Panc1 (cell line): ENCODE measurements at regions not wholly inside any gene's neighbourhood (a gene's known extent, or its start where the extent isn't known, plus 50 kb on each side); places are given as distances from the start of the nearest gene placed in this dataset.

Experiments used
- POLR2AphosphoS5 ChIP-seq: IDR thresholded peaks from 2 replicates; pipeline ENCODE4 v1.6.1; 2012; ENCODE audit warnings: mild to moderate bottlenecking, low read depth, low read length, moderate library complexity
- SIN3A ChIP-seq: IDR thresholded peaks from 2 replicates; pipeline ENCODE4 v1.6.1; 2012; ENCODE audit warnings: low read depth, mild to moderate bottlenecking, low read length, moderate library complexity, borderline replicate concordance; ENCODE audit not compliant: insufficient read depth
- TCF7L2 ChIP-seq: IDR thresholded peaks from 2 replicates; pipeline ENCODE4 v1.6.1; 2011; ENCODE audit warnings: mild to moderate bottlenecking, low read depth, low read length, inconsistent platforms
- TF ChIP-seq, protein P1 (sequence below): fragments of 450-650 bp; IDR thresholded peaks from 2 replicates; pipeline ENCODE4 v1.5.1; 2017; ENCODE audit warnings: mild to moderate bottlenecking

DNA sequence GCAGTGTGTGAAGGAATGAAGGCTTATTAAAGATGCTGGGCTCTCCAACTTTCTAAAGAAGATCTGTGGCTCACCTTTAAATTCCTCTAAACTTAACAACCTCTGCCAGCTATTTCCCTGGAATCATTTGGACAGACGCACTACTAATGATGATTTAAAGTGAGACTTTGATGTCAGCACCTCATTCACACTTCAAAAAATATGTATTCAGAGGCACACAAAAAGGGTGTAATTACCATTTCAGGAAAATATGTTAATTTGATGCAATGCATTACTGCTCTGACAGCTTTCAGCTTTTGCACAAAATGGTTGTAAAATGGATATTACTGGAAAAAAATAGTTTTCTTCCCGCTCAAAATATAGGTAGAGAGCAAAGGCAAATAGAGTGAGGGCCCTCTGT lies 423.9 kb upstream of the ASIC2 start:
- TF ChIP-seq, protein P1, sequence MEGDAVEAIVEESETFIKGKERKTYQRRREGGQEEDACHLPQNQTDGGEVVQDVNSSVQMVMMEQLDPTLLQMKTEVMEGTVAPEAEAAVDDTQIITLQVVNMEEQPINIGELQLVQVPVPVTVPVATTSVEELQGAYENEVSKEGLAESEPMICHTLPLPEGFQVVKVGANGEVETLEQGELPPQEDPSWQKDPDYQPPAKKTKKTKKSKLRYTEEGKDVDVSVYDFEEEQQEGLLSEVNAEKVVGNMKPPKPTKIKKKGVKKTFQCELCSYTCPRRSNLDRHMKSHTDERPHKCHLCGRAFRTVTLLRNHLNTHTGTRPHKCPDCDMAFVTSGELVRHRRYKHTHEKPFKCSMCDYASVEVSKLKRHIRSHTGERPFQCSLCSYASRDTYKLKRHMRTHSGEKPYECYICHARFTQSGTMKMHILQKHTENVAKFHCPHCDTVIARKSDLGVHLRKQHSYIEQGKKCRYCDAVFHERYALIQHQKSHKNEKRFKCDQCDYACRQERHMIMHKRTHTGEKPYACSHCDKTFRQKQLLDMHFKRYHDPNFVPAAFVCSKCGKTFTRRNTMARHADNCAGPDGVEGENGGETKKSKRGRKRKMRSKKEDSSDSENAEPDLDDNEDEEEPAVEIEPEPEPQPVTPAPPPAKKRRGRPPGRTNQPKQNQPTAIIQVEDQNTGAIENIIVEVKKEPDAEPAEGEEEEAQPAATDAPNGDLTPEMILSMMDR = no peak
- no peak for TF ChIP-seq SIN3A
- TF ChIP-seq POLR2AphosphoS5 = no peak
- TF ChIP-seq TCF7L2 = no peak
